ENCODE measurements at regions not wholly inside any gene's neighbourhood (a gene's known extent, or its start where the extent isn't known, plus 50 kb on each side); places are given as distances from the start of the nearest gene placed in this dataset.
A peak's percentile ranks its signal among the peaks of the same experiment; 100 is the strongest.

DNA sequence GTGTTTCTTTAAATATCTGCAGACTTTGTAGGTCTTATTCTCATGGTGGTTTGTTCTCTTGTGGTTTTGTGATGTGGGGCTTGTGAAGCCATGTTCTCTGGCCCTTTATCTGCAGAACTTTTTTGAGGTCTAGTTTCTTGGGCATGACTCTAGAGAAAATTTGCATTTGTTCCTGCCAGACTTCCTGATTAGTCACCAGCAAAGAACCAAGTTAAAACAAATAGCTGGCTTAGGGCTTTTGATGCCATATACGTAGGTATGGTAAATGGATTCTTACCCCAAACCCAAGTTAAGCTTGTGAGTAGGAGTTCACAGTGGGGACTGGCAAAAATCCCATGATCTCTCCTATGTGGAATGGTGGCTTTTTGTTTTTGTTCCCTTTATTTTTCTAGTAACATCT, 68.7 kb upstream of the IRX3 start:
- in situ Hi-C loops (cut with HindIII; ENCODE audit: low pct_ligation_motif_present, low sequenced_read_pairs), result no loop called here
- peak; percentile 72 for DNase-seq
- no peak overlapping the region for H3K27ac ChIP-seq

GRCh38 chr16:54353097-54353496, 66.5 kb upstream of the IRX3 start:
- Histone ChIP-seq H3K4me3 (ENCODE audit: low read depth, low read length) (no peak overlapping the region), H3K27me3 (replicated peaks) (no peaks in the 10 kb centered on the region), H3K36me3 (replicated peaks) (no peaks in the 10 kb centered on the region), H3K27ac (no peak overlapping the region)
- no peak for DNase-seq
- in situ Hi-C loops (cut with HindIII; ENCODE audit: low pct_ligation_motif_present, low sequenced_read_pairs), result no loop called here
- TF ChIP-seq, protein P1, sequence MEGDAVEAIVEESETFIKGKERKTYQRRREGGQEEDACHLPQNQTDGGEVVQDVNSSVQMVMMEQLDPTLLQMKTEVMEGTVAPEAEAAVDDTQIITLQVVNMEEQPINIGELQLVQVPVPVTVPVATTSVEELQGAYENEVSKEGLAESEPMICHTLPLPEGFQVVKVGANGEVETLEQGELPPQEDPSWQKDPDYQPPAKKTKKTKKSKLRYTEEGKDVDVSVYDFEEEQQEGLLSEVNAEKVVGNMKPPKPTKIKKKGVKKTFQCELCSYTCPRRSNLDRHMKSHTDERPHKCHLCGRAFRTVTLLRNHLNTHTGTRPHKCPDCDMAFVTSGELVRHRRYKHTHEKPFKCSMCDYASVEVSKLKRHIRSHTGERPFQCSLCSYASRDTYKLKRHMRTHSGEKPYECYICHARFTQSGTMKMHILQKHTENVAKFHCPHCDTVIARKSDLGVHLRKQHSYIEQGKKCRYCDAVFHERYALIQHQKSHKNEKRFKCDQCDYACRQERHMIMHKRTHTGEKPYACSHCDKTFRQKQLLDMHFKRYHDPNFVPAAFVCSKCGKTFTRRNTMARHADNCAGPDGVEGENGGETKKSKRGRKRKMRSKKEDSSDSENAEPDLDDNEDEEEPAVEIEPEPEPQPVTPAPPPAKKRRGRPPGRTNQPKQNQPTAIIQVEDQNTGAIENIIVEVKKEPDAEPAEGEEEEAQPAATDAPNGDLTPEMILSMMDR (IDR thresholded peaks at IDR 0.05; ENCODE audit: low read depth, low read length, missing control alignments), result no peak

More for the DNA sequence above, 68.7 kb upstream of the IRX3 start:
- TF ChIP-seq, protein P1 (IDR thresholded peaks at IDR 0.05; ENCODE audit: low read depth, low read length, missing control alignments), result no peak
- Histone ChIP-seq H3K27me3 (replicated peaks) (no peaks in the 10 kb centered on the region), H3K36me3 (replicated peaks) (no peaks in the 10 kb centered on the region), H3K4me3 (ENCODE audit: low read depth, low read length) (no peak overlapping the region)

GRCh38 chr16:54351171-54351570, 64.6 kb upstream of the IRX3 start:
- TF ChIP-seq, protein P1 (IDR thresholded peaks at IDR 0.05; ENCODE audit: low read depth, low read length, missing control alignments), result no peak
- H3K27ac ChIP-seq, result no peak overlapping the region
- no peak for DNase-seq
- H3K4me3 ChIP-seq (ENCODE audit: low read depth, low read length), result no peak overlapping the region
- in situ Hi-C loops (cut with HindIII; ENCODE audit: low pct_ligation_motif_present, low sequenced_read_pairs), result no loop called here
- H3K36me3 ChIP-seq (replicated peaks), result no peaks in the 10 kb centered on the region
- no peaks in the 10 kb centered on the region for H3K27me3 ChIP-seq (replicated peaks)

GRCh38 chr16:54347961-54348360, 61.4 kb upstream of the IRX3 start:
- Histone ChIP-seq H3K4me3 (ENCODE audit: low read depth, low read length) (no peak overlapping the region), H3K27ac (no peak overlapping the region), H3K27me3 (replicated peaks) (no peaks in the 10 kb centered on the region), H3K36me3 (replicated peaks) (no peaks in the 10 kb centered on the region)
- DNase-seq, result no peak
- in situ Hi-C loops (cut with HindIII; ENCODE audit: low pct_ligation_motif_present, low sequenced_read_pairs), result no loop called here
- TF ChIP-seq, protein P1 (IDR thresholded peaks at IDR 0.05; ENCODE audit: low read depth, low read length, missing control alignments), result no peak

DNA sequence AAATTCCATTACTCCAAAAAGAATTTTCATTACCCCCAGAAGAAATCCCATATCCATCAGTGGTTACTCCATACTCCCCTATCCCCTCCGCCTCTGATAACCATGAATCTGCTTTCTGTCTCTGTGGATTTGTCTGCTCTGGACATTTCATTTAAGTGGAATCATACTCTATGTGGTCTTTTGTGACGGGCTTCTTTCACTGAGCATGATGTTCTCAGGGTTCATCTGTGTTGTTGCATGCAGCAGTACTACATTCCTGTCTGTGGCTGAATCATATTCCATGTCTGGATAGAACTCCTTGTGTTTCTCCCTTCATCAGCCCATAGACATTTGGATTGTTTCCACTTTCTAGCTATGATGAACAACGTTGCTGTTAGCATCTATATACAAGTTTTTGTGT, 59.5 kb upstream of the IRX3 start:
- no peaks in the 10 kb centered on the region for H3K36me3 ChIP-seq (replicated peaks)
- no peak for DNase-seq
- H3K27ac ChIP-seq, result no peak overlapping the region
- TF ChIP-seq, protein P1 (IDR thresholded peaks at IDR 0.05; ENCODE audit: low read depth, low read length, missing control alignments), result no peak
- H3K27me3 ChIP-seq (replicated peaks), result no peaks in the 10 kb centered on the region
- H3K4me3 ChIP-seq (ENCODE audit: low read depth, low read length), result no peak overlapping the region
- in situ Hi-C loops (cut with HindIII; ENCODE audit: low pct_ligation_motif_present, low sequenced_read_pairs), result no loop called here
